ENCODE measurements at regions not wholly inside any gene's neighbourhood (a gene's known extent, or its start where the extent isn't known, plus 50 kb on each side); places are given as distances from the start of the nearest gene placed in this dataset.
"Not testable (repeated sequence)": the region's sequence is repeated elsewhere in the genome, so short reads cannot be mapped to it uniquely, and the experiment has no call there.

DNA sequence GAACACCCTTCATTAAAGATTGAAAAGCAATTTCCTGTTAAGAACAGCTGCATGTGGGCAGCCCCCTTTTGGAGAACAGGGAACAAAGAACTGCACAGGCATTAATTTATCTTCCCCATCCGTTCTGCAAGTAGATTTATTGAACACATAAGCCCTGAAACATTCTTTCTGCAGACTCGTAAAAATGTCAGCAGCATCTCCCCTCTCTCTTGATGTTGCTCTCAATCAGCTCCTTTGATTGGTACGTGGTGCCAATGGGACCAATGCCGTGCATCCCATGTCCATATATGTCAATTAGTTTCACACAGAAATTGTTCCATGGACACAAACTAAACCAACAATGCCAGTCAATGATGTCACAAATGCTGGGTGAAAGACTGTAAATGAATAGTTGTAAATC is 228.5 kb upstream of the RASGEF1B start:
- DNase-seq = no peak

DNA sequence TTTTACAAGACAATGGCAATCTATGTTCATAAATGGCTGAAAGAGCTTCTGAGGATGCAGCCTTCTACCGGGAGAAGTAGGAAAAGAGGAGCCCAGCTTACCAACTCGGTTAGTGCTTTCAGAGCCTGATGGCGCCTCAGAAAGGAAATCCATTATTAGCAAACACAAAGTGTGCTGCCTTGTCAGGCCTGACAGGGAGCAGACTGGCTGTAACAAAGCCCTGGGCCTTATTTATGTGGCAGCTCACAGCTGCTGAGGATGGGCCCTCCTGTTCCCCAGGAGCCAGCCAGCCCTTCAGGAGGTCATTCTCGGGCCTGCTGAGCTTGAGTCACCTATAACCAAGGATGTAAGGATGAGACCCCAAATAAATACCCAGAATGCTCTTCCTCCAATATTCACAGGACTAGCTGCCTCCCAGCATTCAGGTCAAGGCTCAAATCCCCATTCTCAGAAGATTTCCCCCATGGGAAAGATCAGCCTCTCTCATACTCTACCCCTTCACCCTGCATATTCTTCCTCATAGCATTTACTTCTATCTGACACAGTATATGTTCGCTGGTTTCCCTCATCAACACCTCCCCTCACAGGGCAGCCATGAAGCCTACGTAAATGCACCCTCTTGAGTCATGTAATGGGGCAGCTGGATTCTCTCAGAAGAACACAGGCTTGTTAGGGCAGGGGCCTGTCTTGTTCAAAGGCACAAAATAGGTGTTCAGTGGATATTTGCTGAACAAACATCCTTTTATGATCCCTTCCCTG is 227.0 kb upstream of the RASGEF1B start:
- no peak for DNase-seq

DNA sequence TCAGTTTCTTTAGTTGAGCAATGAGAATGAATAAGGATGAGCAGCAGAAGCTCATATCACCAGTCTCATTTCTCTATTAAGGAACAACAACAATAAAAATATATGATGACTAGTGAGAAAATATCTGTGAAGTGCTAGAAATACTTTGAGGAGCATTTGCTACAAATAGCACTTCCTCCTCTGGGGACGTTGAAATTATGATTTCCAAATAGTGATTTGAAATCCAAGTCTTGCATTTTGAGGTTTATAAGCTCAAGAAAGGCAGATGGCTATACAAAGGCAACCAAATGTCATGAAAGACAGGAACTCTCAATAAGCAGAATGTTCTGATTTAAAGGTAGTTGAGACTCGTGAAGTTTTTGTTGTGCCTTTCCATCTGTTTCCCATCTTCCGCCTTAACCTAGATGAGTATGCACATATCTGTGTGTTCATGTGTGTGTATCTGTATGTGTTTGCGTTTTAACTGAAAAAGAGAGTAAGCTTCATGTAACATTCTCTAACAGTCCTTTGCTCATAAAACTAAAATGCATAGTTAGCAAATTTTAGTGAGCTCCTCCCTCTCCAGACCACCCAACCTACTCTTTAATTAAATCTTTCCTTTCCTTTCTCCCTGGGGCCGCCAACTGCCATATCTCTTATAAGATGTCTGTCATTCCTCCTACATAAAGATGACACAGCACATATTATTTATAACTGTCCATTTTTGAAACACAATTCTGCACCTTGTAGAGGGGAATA is 222.6 kb upstream of the RASGEF1B start:
- DNase-seq = no peak

GRCh38 chr4:81690871-81691270 is 219.2 kb upstream of the RASGEF1B start:
- DNase-seq = no peak

DNA sequence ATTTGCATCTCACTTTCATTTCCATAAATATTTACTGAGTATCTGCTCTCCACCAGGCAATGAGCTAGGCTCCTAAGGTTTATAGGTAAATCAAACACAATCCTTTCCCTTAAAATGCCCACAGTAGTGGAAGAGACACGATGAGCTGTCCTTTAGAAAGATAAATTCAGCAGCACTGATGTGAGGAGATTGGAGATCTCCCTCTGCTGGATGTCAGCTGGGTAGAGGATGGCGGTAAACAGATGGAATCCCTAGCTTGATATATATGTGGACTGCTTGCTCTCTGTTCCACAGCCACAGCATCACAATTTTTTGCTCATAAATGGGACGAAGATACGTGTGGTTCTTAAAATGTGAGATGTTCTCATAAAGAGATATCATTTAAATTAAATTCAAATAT is 216.4 kb upstream of the RASGEF1B start:
- no peak for DNase-seq

DNA sequence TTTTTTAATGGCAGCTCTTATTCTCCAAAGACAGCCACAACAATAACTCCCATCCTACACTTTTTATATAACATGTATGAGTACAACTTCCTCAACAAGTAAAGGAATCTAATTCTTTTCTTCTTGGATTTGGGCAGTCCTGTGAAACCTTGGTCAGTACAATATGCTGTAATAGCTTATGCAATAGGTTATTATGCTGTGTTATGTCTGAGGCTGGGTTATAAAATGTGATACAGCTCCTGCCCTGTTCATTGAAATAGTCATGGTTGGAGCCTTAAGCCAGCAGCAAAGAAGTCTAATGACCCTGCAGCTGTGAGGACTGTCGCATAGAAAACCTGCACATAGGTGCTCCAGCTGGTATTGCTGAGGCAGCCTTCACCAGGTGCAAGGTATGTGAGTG is 215.8 kb upstream of the RASGEF1B start:
- DNase-seq = no peak

DNA sequence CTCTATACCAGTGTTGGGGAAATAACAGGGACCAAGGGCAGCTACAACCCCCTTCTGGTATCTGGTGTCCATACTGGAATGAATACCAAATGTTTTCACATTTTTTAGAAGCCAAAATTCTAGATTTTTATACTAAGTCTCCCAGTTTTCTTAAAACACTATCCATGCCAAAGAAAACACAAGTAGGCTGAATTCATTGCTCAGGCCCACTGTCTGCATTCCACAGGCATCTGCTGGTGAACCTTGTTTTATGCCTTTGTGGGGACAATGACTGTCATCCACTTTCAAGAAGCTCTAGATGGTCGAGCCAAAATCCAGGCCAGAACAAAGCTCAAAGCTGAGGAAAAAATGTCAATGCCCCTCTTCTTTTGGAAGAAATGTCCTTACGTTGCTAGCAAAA is 213.4 kb upstream of the RASGEF1B start:
- DNase-seq = no peak

- no peak for DNase-seq
Measured at GRCh38 chr4:81684352-81684751, 212.6 kb upstream of the RASGEF1B start.

DNA sequence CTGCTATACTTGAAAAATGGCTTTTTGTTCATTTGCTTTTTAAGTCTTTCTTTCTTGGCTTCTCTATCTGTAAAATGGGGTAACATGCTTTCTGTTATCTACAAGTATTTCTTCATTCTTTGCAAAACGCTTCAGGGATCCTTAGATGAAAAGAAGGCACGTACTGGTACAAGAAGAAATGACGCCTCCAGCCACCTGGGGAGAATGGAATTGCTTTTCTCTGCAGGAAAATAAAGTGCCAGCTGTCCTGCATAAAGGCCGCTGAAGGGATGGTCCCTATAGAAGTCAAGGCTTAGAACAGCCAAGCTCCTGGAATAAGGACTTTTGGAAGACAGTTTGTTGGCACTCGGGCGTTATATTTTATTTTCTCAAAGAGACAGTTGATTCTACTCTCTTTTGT is 210.8 kb upstream of the RASGEF1B start:
- no peak for DNase-seq

DNA sequence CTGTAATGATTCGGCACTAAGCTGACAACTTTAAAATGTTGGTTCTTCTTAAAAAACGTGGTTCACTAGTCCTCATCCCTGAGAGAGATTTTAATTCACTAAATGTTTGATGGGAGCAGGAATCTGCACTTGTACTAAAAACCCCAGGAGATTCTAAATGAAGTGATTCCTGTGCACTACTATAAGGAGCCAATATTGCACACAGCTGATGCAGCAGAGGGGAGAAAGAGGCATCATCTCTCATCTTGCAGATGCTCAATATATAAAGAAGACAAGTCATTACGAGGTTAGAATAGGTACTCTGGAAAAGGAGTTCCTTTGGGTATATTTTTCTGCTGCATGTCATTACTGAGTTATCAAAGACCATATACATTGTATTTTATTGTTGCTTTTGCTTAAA is 207.6 kb upstream of the RASGEF1B start:
- DNase-seq = no peak

- no peak for DNase-seq
Measured at GRCh38 chr4:81678801-81679200, 207.1 kb upstream of the RASGEF1B start.

DNA sequence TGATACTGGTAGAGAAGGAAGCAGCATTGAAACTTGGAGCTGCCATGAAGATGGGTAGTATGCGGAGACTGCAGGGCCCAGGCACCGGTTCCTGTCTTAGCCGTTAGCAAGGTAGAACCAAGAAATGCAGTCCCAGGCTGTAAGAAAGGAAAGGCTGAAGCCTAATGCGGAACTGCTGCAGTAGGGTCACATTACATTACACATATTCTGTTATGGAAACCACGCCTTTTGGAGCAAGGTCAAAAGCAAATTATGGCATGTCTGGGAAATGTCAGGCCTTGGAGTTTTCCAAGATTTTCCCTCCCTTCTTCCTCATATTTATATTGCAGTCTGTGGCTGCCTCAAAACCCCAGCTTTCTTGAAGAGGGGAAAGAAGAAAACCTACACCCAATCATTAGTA is 204.8 kb upstream of the RASGEF1B start:
- no peak for DNase-seq

DNA sequence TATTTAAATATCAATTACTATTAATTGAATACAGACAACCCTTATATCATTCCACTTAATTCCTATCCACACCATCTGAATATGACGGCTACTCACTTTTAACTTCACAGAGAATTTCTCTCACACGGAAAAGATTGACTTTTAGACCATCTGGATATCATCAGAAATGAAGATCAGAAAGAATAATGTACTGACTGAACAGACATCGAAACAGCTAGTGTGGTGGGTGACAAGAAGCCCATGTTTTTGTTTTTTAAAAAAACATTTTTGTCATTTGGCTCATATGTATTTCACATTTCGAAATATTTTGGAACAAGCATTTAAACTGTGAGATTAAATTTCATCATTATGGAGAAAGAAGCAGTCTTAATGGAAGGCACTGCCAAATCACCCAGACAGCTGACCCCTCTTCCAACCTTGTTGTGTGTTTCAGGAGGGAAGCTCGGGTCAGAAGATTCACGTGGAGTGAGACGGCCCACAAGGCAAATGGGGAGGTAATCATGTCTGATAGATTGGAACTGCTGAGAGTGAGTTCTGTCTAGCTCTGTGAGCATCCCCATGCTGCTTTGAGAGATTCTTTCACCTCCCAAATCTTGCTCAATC is 204.2 kb upstream of the RASGEF1B start:
- DNase-seq = no peak

DNA sequence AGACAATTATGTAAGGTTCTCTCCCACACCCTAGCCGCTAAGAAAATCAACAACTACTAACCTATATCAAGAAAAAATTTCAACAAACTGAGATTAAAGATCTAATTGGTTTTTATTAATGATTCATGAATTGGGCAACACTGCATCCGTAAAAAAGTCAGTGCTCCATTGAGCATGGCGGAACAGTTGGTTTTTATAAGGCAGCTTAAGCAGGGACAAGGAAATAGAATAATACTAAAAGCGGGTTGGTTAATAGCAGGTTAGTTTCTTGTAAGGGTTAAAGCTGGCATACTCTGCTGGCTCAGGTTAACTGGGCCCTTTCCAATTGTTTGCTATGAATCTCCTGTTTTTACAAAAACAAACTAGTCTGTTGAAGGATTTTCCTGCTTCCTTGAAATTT is 202.3 kb upstream of the RASGEF1B start:
- no peak for DNase-seq

GRCh38 chr4:81668328-81668727 is 196.6 kb upstream of the RASGEF1B start:
- DNase-seq = not testable (repeated sequence)

- no peak for DNase-seq
Measured at GRCh38 chr4:81667539-81667938, 195.8 kb upstream of the RASGEF1B start.

DNA sequence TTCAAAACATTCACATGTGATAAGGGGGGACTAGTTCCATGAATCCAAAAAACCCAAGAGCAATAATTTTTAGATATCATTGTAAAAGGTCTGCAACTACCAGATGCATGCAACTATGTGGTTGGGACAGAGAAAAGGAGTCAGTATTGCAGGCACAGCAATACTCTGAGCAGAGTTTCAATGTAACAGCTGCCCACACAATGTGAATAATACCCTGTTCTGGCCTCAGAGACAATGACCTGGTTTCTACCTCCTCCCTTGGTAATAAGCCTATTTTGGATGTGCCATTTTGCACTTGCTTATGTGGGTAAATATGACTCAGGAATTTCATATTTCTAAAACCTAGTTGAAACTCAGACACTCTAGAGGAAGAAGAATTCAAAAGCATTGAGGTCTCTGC is 194.8 kb upstream of the RASGEF1B start:
- peak; percentile 3 for DNase-seq

- no peak for DNase-seq
Measured at GRCh38 chr4:81665649-81666048, 193.9 kb upstream of the RASGEF1B start.

- no peak for DNase-seq
Measured at GRCh38 chr4:81665045-81665444, 193.3 kb upstream of the RASGEF1B start.

DNA sequence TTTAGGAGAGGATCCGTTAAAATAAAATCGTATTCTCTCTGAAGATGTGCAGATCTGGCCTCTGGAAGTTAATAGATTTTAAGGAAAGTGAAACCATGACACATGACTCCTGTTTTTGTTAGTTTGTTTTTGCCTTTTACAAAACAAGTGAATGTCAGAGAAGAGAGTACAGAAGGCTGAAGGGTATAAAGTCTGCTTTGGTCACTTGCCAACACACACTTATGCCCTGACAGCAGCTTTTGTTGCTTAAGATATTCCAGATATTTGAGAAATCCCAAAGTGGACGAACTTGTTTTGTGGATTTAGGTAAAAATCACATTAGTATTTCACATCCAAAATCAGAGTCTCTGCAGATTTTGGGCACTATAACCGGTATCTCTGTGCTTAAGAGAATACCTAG is 192.4 kb upstream of the RASGEF1B start:
- no peak for DNase-seq

DNA sequence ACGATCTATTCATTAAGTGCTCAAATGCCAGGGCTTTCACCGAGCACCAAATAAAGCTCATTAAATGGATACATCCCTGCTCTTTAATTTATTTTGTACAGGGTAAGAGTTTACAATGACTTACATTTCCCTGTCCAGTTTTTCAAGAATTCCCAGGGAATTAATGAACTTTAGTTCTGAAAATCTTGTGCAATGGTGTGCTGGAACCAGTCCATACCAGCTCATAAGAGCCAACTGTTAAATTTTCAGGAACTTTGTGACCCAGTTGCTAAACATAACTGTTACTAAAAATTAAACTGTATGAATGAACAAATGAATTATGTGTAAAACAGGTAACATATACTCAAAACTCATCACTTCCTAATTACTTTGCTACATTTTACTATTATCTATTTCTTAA is 191.7 kb upstream of the RASGEF1B start:
- DNase-seq = no peak

- DNase-seq = no peak
Measured at GRCh38 chr4:81659051-81659450, 187.3 kb upstream of the RASGEF1B start.

DNA sequence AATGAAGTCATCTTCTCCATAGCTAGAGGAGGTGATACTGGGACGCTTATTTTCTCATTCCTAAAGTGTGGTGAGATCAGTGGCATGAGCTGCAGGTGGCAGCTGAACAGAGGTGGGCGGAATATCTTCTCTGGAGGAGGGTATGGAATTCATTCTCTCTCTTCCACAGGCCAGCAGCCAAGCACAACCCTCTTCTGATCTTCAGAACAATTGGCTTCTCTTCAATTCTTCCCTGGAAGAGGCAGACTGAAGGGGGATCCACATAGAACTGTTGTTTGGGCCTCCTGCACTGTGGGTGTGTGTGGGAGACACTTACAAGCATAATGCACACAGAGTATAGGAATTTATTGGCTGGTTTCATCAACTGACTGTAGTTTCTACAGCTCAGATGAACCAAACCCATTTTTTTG is 180.4 kb upstream of the RASGEF1B start:
- peak; percentile 25 for DNase-seq

DNA sequence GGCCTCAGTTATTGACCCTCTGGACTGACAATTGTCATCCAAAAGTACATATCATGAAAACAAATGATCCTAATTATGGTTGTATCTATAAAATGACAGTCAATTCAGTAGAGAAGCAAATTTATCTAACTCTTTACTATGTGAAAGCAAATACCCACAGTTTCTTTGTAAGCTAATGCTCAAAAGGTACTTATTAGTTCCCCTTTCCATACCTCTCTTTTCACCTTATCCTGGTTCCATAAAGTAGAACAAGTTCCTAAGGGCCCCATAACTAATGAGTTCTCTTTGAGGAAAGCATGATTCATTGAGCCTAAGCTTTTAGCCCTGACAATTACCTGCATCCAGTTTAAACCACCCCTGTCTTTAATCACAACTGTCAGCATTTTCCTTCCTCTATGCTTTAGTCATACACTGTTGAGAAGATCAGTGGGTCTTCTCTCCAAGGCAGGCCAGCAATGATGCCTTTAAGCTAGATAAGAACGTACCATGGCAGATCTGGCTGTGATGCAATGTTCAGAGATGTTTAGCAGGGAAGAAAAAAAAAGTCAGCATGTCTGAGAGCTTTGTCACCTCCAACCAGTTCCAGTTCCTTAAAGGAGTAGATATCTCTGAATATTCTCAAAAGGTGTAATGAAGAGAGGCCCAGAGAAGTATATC is 179.7 kb upstream of the RASGEF1B start:
- no peak for DNase-seq

Data from activated naive CD4-positive, alpha-beta T cell treated with Interleukin-2 at 50 U/mL for 16 hours (primary cell).